GM12878 (cell line): ENCODE measurements at regions not wholly inside any gene's neighbourhood (a gene's known extent, or its start where the extent isn't known, plus 50 kb on each side); places are given as distances from the start of the nearest gene placed in this dataset.

Experiments
- CHD4 ChIP-seq: fragments of 200-600 bp; sonication (generic); IDR thresholded peaks from 2 replicates; pipeline ENCODE4 v1.6.1; 2016; ENCODE audit warnings: mild to moderate bottlenecking
- TARDBP ChIP-seq: IDR thresholded peaks from 2 replicates; pipeline ENCODE4 v1.6.1; 2016; ENCODE audit warnings: borderline replicate concordance
- TCF7 ChIP-seq: IDR thresholded peaks from 2 replicates; pipeline ENCODE4 v1.6.1; 2014; ENCODE audit warnings: antibody characterized with exemption, borderline replicate concordance

- TF ChIP-seq TCF7, result no peak
- TF ChIP-seq TARDBP, result no peak
- no peak for TF ChIP-seq CHD4
These were observed 115.8 kb upstream of the SORCS1 start for GRCh38 chr10:107280293-107280692.
